ENCODE measurements at regions not wholly inside any gene's neighbourhood (a gene's known extent, or its start where the extent isn't known, plus 50 kb on each side); places are given as distances from the start of the nearest gene placed in this dataset.
A peak's percentile ranks its signal among the peaks of the same experiment; 100 is the strongest.

DNA sequence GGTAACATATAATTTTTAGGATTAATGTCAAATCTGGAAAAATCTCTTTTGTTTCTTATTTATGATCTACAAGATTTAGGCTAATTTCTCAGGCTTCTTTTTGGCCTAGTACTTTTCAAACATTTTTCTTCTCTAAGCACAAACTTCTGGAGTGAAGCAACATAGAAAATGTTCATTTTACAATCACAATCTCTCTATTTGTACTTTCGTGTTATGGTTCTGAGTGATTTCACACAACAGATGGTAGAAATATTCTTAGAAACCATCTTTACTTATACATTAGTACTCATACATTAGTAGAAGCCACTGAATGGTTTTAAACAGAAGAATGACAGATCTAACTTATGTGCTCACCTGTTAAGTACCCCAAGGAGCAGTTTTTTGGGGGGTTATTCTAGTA is 106.3 kb upstream of the ANO3 start:
- no peak for TF ChIP-seq CTCF (IDR thresholded peaks at IDR 0.05)

DNA sequence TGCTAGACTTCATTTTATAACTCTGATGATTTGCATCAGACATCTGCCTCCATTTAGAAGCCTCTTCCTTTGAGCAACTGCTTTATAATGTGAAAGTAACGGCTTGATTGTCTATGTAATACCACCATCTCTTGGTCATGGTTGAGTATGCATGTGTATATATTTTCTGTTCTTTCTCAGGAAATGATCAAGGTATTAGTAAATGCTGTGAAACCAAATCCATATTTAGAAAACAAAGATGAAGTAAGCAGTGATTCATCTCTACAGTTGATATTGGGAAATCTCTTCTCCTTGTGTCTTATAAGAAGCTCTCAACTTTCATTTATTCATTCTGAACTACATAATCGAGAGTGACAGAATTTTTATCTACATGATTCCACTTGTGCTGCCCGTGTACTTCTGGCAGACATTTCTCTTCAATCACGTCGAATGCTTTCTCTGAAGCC is 104.6 kb upstream of the ANO3 start:
- peak; percentile 73 for TF ChIP-seq CTCF (IDR thresholded peaks at IDR 0.05)

DNA sequence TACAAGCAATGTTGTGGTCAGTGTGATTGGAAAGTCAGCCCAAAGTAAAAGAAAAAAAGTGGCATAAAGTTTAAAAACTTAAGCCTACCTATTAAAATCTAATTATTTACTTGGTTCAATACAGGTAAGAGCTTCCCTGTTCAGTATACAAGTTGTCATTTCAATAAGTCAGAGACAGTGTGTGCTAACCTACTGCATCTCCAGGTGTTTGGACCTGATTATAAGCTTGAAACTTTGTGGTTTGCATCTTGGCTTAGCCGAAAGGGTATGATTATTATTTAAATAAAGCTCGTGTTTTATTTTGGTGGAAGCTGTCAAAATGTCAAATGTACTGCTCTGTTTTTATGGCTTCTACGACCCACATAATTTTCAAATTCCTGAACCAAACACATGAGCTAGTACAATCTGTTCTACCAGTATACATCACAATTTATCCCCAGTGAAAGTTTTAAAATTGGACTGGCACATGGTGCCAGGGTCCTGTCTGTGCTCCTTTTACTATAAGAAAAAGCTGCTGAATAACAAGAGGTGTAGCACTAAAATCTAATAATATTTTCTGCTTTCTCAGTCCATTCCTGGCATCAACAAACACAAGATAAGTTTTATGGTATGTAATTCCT is 103.9 kb upstream of the ANO3 start:
- no peak for TF ChIP-seq CTCF (IDR thresholded peaks at IDR 0.05)

GRCh38 chr11:26228778-26229177 is 103.2 kb upstream of the ANO3 start:
- TF ChIP-seq CTCF (IDR thresholded peaks at IDR 0.05): no peak

DNA sequence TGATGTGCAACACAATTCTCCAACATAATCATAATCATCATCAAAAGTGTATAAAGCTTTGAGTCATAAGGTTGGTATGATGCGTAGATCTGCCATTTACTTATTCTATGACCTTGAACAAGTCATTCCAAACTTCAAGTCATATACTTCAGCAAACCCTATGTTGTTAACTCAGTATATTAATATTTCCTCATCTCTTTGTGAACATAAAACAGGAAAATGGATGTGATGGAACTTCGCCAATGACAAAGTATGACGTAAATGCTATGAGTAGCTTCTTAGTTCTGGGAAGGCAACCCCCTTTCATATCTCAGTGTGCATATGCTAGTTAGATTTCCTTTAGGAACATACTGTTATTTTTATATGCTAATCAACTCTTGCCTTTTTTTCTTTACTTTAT is 102.7 kb upstream of the ANO3 start:
- TF ChIP-seq CTCF (IDR thresholded peaks at IDR 0.05): no peak

GRCh38 chr11:26229981-26230380 is 101.9 kb upstream of the ANO3 start:
- TF ChIP-seq CTCF (IDR thresholded peaks at IDR 0.05): no peak

GRCh38 chr11:26231252-26231661 is 100.7 kb upstream of the ANO3 start:
- no peak for TF ChIP-seq CTCF (IDR thresholded peaks at IDR 0.05)

DNA sequence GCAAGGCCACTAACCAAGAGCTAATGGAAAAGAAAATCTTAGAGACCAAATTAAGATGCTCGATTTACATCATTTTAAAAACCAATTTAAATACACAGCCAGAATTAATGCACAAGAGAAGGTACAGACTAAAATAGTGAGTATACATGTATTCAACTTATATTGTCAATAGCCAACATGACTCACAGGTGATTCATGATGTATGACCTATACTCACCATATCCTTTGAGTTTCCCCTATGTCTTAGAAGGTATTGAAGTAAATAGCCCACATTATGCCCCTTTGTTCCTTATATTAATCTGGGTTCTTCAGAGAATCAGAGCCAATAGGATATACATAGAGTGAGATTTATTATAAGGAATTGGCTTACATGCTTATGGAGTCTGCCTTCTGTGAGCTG is 97.5 kb upstream of the ANO3 start:
- no peak for TF ChIP-seq CTCF (IDR thresholded peaks at IDR 0.05)
